ENCODE measurements at regions not wholly inside any gene's neighbourhood (a gene's known extent, or its start where the extent isn't known, plus 50 kb on each side); places are given as distances from the start of the nearest gene placed in this dataset.
"Not testable (repeated sequence)": the region's sequence is repeated elsewhere in the genome, so short reads cannot be mapped to it uniquely, and the experiment has no call there.

GRCh38 chr2:195342061-195342460, 315.0 kb upstream of the SLC39A10 start:
- DNase-seq, result no peak

GRCh38 chr2:195338856-195339255, 318.2 kb upstream of the SLC39A10 start:
- no peak for DNase-seq

GRCh38 chr2:195337597-195337996, 319.4 kb upstream of the SLC39A10 start:
- DNase-seq, result no peak

GRCh38 chr2:195333869-195334268, 323.2 kb upstream of the SLC39A10 start:
- no peak for DNase-seq

GRCh38 chr2:195331966-195332365, 325.1 kb upstream of the SLC39A10 start:
- no peak for DNase-seq

GRCh38 chr2:195331129-195331528, 325.9 kb upstream of the SLC39A10 start:
- DNase-seq, result no peak

GRCh38 chr2:195330513-195330956, 326.5 kb upstream of the SLC39A10 start:
- DNase-seq, result no peak

GRCh38 chr2:195329784-195330183, 327.2 kb upstream of the SLC39A10 start:
- not testable (repeated sequence) for DNase-seq

- no peak for DNase-seq
These were observed 330.5 kb upstream of the SLC39A10 start for GRCh38 chr2:195326537-195326936.

- no peak for DNase-seq
These were observed 334.7 kb upstream of the SLC39A10 start for GRCh38 chr2:195322324-195322723.

- DNase-seq, result no peak
These were observed 336.5 kb upstream of the SLC39A10 start for GRCh38 chr2:195320413-195320973.

GRCh38 chr2:195319548-195320412, 337.2 kb upstream of the SLC39A10 start:
- no peak for DNase-seq

GRCh38 chr2:195319112-195319460, 337.9 kb upstream of the SLC39A10 start:
- DNase-seq, result no peak

- DNase-seq, result peak; percentile 58
These were observed 338.4 kb upstream of the SLC39A10 start for GRCh38 chr2:195318440-195319111.

- DNase-seq, result no peak
These were observed 339.5 kb upstream of the SLC39A10 start for GRCh38 chr2:195317550-195317949.

GRCh38 chr2:195316486-195316885, 340.5 kb upstream of the SLC39A10 start:
- DNase-seq, result no peak

GRCh38 chr2:195313962-195314361, 343.1 kb upstream of the SLC39A10 start:
- DNase-seq, result no peak

GRCh38 chr2:195312662-195313061, 344.4 kb upstream of the SLC39A10 start:
- DNase-seq, result no peak

- no peak for DNase-seq
These were observed 348.9 kb upstream of the SLC39A10 start for GRCh38 chr2:195308163-195308562.

GRCh38 chr2:195307751-195308150, 349.3 kb upstream of the SLC39A10 start:
- no peak for DNase-seq

- DNase-seq, result no peak
These were observed 352.7 kb upstream of the SLC39A10 start for GRCh38 chr2:195304310-195304709.

- DNase-seq, result no peak
These were observed 356.4 kb upstream of the SLC39A10 start for GRCh38 chr2:195300631-195301030.

GRCh38 chr2:195299600-195299999, 357.4 kb upstream of the SLC39A10 start:
- no peak for DNase-seq

GRCh38 chr2:195296490-195296889, 360.5 kb upstream of the SLC39A10 start:
- no peak for DNase-seq

All from activated CD4-positive, alpha-beta T cell treated with anti-CD3 and anti-CD28 coated beads, Interleukin-2, Interleukin-6, amounts not matched to agents 100 ng/mL and 50 ng/mL, durations not matched to agents 16 hours and 8 hours (primary cell).